ENCODE measurements at regions not wholly inside any gene's neighbourhood (a gene's known extent, or its start where the extent isn't known, plus 50 kb on each side); places are given as distances from the start of the nearest gene placed in this dataset.
"Not testable (repeated sequence)": the region's sequence is repeated elsewhere in the genome, so short reads cannot be mapped to it uniquely, and the experiment has no call there.

DNA sequence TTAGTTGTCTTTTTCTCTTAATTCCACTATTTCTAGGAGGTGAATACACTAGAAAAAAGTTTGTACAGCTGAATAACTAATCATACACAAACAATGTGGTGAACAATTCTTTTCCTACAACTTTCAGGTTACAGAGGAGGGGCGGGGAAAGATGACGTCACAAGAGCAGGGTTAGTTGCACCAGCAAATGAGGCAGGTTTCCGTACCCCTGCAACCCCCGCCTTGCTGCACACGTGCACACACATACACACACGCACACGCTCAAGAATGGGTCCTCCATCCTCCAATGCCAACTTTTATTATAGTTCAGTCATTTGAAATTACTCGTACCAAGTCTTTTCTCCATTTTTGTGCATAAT, 122.8 kb downstream of the ARL4C start:
- no peak for DNase-seq (ENCODE audit: low read depth in 2 of 2)

GRCh38 chr2:234373481-234374149, 123.3 kb downstream of the ARL4C start:
- DNase-seq (ENCODE audit: low read depth in 2 of 2): no peak

GRCh38 chr2:234373060-234373459, 123.8 kb downstream of the ARL4C start:
- DNase-seq (ENCODE audit: low read depth in 2 of 2): no peak

GRCh38 chr2:234372506-234372905, 124.4 kb downstream of the ARL4C start:
- DNase-seq (ENCODE audit: low read depth in 2 of 2): no peak

DNA sequence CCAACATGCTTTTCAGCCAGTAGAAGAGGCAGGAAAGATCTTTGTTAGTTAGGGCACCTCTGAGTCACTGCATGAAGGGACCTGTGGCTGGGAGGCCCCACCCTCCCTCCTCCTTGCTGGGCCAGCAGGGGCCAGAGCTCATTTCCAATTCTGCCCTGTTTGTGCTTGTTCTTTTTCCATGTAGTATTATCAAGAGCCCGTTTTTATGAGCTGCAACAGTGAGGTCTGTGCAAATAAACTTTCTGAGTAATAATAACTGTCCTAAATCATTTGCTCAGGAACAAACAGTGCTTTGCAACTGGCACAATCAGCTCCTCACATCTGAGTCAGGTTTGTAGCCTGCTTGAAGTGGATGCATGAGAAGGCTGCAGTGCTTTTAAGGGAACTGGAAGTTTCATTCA, 128.0 kb downstream of the ARL4C start:
- DNase-seq (ENCODE audit: low read depth in 2 of 2): peak; percentile 20 to 25

DNA sequence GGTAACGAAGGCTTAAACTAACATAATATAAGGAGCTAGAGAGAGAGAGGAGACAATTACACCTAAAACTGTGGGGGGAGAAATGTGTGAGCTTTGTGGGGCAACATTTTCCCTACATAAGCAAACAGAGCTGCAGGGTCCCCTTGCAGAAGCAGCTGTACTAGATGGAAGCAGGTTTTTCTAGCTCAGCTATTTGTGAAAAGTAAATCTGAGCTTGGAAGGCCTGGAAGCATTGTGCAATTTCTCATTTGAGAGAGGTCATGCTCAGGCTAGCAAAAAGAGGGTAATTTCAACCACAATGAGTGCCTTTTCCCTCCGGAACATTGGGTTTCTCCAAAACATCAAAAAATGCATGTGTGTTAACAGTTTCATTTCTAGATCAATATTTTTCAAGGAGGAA, 130.0 kb downstream of the ARL4C start:
- no peak for DNase-seq (ENCODE audit: low read depth in 2 of 2)

DNA sequence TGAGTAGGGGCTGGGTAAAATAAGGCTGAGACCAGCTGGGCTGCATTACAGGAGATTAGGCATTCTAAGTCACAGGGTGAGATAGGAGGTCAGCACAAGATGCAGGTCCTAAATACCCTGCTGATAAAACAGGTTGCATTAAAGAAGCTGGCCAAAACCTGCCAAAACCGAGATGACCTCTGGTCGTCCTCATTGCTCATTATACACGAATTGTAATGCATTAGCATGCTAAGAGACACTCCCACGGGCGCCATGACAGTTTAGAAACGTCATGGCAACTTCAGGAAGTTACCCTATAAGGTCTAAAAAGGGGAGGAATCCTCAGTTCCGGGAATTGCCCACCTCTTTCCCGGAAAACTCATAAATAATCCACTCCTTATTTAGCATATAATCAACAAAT, 132.2 kb downstream of the ARL4C start:
- DNase-seq (ENCODE audit: low read depth in 2 of 2): no peak

DNA sequence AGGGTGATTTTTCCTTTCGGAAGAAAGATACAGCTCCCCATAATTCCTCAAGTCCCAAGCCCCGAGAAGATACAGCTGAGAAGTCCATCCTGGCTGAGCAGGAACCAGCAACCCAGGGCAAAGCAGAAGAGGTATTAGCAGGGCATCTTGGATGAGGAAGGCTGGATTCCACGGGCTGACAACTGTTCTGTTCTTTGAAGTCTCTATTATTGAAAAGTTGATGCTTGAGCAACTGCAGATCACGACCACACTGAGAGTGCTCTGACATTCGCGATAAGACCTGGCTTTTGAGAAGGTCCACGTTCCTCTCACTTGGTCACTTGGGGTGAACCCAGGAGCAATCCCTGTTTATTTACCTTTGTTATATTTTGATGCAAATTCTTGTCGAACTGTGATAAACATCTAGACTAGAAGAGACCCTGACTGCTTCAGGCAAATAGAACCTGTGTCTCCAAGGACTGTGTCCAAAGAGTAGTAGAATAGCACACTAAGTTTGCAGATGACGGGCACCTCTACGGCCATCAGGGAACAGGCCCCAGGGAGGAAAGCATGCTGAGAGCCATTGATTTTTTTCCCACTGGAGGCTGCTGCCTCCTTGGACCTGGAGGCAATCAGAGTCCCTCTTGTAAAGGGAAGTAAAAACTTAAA, 133.1 kb downstream of the ARL4C start:
- DNase-seq (ENCODE audit: low read depth in 2 of 2): no peak

DNA sequence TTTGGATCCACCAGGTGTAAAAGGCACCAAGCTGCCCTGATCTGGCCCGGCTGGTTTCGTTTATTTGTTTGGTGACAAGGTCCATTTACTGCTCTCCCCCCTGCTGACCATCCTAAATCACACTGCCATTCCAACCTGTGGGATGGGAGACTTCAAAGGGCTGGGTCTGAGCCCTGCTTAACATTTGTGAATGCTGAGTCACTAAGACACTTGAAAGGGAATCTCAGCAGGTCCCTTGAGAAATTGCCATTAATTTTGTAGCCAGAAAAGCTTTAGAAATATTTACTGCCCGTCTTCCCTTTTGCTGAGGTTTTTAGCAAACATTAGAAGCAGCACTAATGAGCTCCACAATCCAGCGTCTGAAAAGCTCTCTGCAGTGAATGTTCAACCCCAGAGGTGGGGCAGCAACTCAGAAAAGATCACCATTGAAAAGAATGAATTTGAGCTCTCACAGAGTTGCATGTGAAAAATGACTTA, 133.8 kb downstream of the ARL4C start:
- DNase-seq (ENCODE audit: low read depth in 2 of 2): no peak

DNA sequence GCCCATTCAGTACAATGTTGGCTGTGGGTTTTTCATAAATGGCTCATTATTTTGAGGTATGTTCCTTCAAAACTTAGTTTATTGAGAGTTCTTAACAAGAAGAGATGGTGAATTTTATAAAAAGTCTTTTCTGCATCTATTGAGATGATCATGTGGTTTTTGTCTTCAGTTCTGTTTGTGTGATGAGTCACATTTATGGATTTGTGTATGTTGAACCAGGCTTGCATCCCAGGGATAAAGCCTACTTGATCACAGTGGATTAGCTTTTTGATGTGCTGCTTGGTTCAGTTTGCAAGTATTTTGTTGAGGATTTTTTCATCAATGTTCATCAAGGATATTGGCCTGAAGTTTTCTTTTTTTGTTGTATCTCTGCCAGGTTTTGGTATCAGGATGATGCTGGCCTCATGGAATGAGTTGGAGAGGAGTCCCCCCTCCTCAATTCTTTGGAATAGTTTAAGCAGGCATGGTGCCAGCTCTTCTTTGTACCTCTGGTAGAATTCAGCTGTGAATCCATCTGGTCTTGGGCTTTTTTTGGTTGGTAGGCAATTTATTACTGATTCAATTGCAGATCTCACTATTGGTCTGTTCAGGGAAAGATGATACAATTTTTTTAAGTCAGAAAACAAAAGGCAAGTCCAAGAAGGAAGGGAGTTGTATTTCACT, 136.4 kb downstream of the ARL4C start:
- not testable (repeated sequence) for DNase-seq (ENCODE audit: low read depth in 2 of 2)

DNA sequence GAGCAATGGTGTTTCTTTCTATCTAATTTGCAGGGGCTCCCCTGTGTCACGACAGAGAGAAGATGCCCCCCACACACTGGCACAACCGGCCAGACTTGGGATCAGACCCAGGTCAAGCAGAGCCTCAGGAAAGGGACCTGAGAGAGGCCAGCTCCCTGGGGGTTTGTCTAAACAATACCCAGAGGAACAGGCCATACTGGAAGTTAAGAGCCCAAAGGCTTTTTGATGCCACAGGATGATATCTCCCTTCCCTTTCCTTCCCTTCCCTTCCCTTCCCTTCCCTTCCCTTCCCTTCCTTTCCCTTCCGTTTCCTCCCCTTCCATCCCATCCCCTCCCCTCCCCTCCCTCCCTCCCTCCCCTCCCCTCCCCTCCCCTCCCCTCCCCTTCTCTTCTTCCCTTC, 139.2 kb downstream of the ARL4C start:
- DNase-seq (ENCODE audit: low read depth in 2 of 2): no peak

- no peak for DNase-seq (ENCODE audit: low read depth in 2 of 2)
Observed at GRCh38 chr2:234355808-234356365, 141.0 kb downstream of the ARL4C start.

DNA sequence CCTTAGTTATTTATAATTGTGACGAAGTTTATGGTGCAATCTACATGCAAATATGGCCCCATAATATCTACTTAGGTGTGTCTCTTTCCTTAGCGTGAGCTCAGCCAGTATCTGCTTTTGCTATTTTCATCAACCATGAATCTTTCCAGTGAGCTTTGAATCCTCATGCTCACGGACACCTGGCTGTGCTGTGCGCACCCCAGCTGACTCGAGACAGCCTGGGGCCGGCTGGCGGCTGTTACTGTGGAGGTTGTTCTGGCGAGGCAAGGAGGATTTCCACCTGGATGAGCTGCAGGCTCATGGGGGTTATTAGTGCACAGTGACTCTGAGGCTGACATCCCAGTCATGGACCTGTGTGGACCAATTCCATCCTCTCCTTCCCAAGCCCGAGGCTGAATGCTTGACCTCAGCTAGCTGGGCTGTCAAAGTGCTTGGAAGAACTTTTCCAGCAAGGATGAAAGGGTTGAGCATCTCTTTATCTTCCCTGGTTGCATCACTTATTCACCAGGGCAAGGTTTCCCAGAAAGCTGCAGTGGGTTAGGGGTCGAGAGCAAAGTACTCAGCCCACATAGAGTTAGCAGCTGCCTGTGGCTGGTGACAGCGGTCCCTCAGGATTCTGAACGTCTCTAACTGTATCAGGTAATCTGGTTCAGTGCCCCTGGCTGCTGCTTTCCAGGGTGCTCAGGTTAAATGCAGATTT, 141.7 kb downstream of the ARL4C start:
- DNase-seq (ENCODE audit: low read depth in 2 of 2): no peak

DNA sequence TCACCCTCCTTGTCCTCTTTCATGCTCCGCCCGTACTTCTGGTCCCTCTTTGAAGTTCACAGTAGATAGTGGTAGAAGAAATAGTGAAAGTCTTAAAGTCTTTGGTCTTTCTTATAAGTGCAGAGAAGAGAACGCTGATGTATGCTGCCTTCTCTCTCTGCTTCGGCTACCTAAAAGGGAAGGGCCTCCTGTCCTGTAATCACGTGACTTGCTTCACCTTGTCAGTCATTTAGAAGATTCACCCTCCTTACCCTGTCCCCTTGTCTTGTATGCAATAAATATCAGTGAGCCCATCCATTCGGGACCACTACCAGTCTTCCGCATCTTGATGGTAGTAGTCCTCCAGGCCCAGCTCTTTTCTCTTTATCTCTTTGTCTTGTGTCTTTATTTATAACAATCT, 144.6 kb downstream of the ARL4C start:
- DNase-seq (ENCODE audit: low read depth in 2 of 2): no peak

GRCh38 chr2:234351866-234352265, 145.0 kb downstream of the ARL4C start:
- not testable (repeated sequence) for DNase-seq (ENCODE audit: low read depth in 2 of 2)

DNA sequence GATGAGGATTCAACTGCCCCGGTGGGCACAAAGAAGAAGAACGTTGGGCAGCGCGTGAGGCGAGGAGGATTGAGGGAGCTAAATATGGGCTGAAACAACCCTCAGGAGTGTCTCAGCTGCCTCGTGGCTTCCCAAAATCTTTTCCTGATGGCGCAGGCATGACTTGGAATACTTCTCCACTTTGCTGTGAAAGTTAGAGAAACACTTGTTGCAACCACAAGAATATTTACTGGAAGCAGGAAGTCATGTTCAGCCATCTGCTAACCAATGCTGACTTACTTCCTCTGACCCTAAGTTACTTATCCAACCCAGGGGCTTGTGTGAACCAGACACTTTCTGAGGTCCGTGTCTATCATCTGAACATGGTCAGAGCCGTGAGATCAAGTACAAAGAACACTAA, 148.8 kb downstream of the ARL4C start:
- no peak for DNase-seq (ENCODE audit: low read depth in 2 of 2)

DNA sequence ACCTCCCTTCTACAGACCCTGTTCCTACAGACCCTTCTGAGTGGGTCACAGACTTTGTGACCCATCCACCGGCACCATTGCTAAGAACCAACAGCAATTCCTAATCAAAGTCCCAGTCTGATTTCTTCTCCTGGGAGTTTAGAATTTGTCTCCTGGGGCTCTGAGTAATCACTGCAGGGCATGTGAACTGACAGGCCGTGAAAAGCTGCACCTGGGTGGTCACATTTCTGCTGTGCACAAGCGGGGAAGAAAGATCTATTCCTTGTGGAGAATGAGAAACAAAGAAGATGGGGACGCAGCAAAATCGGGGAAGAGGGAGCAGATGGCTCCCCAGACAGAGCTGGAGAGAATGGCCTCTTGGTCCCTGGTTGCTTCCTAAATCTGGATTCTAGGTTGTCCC, 151.0 kb downstream of the ARL4C start:
- no peak for DNase-seq (ENCODE audit: low read depth in 2 of 2)

GRCh38 chr2:234344012-234344411, 152.9 kb downstream of the ARL4C start:
- no peak for DNase-seq (ENCODE audit: low read depth in 2 of 2)

- no peak for DNase-seq (ENCODE audit: low read depth in 2 of 2)
Observed at GRCh38 chr2:234343372-234343771, 153.5 kb downstream of the ARL4C start.

GRCh38 chr2:234341306-234341985, 155.4 kb downstream of the ARL4C start:
- no peak for DNase-seq (ENCODE audit: low read depth in 2 of 2)

DNA sequence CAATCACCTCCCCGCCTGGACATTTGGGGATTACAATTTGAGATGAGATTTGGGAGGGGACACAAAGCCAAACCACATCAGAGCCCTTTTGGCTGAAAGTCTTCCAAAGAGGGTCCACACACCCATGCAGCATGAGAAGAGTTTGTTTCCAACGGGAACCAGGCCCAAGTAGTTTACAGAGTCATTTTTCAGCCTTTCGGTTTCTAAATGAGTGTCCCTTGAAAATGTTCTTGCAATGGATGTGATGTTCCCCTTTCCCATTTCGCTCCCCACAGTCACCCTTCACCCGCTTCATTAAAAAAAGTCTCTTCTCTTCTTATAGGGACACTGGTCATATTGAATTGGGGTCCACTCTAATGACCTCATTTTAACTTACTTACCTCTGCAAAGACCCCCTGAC, 157.4 kb downstream of the ARL4C start:
- DNase-seq (ENCODE audit: low read depth in 2 of 2): no peak

GRCh38 chr2:234339011-234339410, 157.9 kb downstream of the ARL4C start:
- DNase-seq (ENCODE audit: low read depth in 2 of 2): no peak

Measured in stimulated activated CD4-positive, alpha-beta T cell treated with anti-CD3 and anti-CD28 coated beads, Interleukin-15, amount 100 ng/mL, for 48 hours (primary cell).